SK-N-SH (cell line): ENCODE measurements at regions not wholly inside any gene's neighbourhood (a gene's known extent, or its start where the extent isn't known, plus 50 kb on each side); places are given as distances from the start of the nearest gene placed in this dataset.

Source experiments
- CTCF ChIA-PET: fragments of 300-600, 350-600 bp; formaldehyde crosslinking; extraction: SDS; loops from one replicate; lab custom pipeline; 2021; lab: Yijun Ruan, JAX
- POLR2A ChIA-PET: fragments of 350-600 bp; sonication (Branson Sonifier 250); formaldehyde crosslinking; extraction: SDS; loops from one replicate; lab custom pipeline; 2020; ENCODE audit warnings: antibody characterized with exemption, inconsistent platforms; lab: Yijun Ruan, JAX
- DNase-seq: peaks from one replicate; pipeline ENCODE4 v3.0.0; 2012
- H2AFZ ChIP-seq: fragments of 200-600 bp; sonication (generic); 2 replicates; pipeline ENCODE4 v1.8.1; 2016; ENCODE audit warnings: antibody characterized with exemption, mild to moderate bottlenecking, low read depth
- H3F3A ChIP-seq: fragments of 200-600 bp; sonication (generic); replicated peaks from 2 replicates; pipeline ENCODE3; 2016; ENCODE audit warnings: antibody characterized with exemption, mild to moderate bottlenecking; ENCODE audit not compliant: insufficient read depth
- H3K27ac ChIP-seq, 2 experiments: fragments of 200-500 bp in 1 of 2; fragments of 200-600 bp in 1 of 2; sonication (Bioruptor generic) in 1 of 2; sonication (generic), shearing (Covaris generic) in 1 of 2; 2 replicates each; pipeline versions ENCODE4 v1.5.1 to v1.6.1; 2014 to 2016; ENCODE audit warnings: low read depth in 2 of 2, inconsistent platforms in 1 of 2, low read length in 1 of 2, mild to moderate bottlenecking in 1 of 2, mixed read lengths in 1 of 2
- H3K27me3 ChIP-seq: fragments of 200-600 bp; sonication (generic), shearing (Covaris generic); 2 replicates; pipeline ENCODE4 v1.6.1; 2016; ENCODE audit warnings: mixed run types; ENCODE audit not compliant: insufficient read depth
- H3K36me3 ChIP-seq, 2 experiments: fragments of 200-500 bp in 1 of 2; fragments of 200-600 bp in 1 of 2; sonication (Bioruptor generic) in 1 of 2; sonication (generic) in 1 of 2; replicated peaks in 1 of 2; 2 replicates each; pipeline versions ENCODE3 to v1.5.1; 2014 to 2016; ENCODE audit warnings: low read length in 1 of 2, mild to moderate bottlenecking in 1 of 2; ENCODE audit not compliant: insufficient read depth in 2 of 2, control insufficient read depth in 1 of 2
- H3K4me1 ChIP-seq, 2 experiments: fragments of 200-500 bp in 1 of 2; fragments of 200-600 bp in 1 of 2; sonication (Bioruptor generic) in 1 of 2; sonication (generic), shearing (Covaris generic) in 1 of 2; 2 replicates each; pipeline versions ENCODE4 v1.5.1 to v1.6.1; 2014 to 2016; ENCODE audit warnings: low read depth in 1 of 2, low read length in 1 of 2, mixed run types in 1 of 2; ENCODE audit not compliant: insufficient read depth in 2 of 2, control insufficient read depth in 1 of 2
- H3K4me2 ChIP-seq: fragments of 200-600 bp; sonication (generic), shearing (Covaris generic); 2 replicates; pipeline ENCODE4 v1.6.1; 2017; ENCODE audit warnings: mixed run types
- H3K4me3 ChIP-seq, 2 experiments: fragments of 200-500 bp in 1 of 2; fragments of 200-600 bp in 1 of 2; sonication (Bioruptor generic) in 1 of 2; sonication (generic), shearing (Covaris generic) in 1 of 2; 2 replicates each; pipeline versions ENCODE4 v1.5.1 to v1.8.1; 2014 to 2016; ENCODE audit warnings: low read depth in 2 of 2, inconsistent platforms in 1 of 2, low read length in 1 of 2, mild to moderate bottlenecking in 1 of 2, mixed read lengths in 1 of 2, moderate library complexity in 1 of 2
- H3K79me2 ChIP-seq: fragments of 200-600 bp; sonication (generic); 2 replicates; pipeline ENCODE4 v1.8.1; 2017; ENCODE audit warnings: mild to moderate bottlenecking; ENCODE audit not compliant: insufficient read depth
- H3K9ac ChIP-seq: fragments of 200-600 bp; sonication (generic); 2 replicates; pipeline ENCODE4 v1.6.1; 2017; ENCODE audit warnings: mixed run types
- H3K9me2 ChIP-seq: fragments of 200-600 bp; sonication (generic); 2 replicates; pipeline ENCODE4 v1.6.1; 2017; ENCODE audit warnings: mixed run types
- H3K9me3 ChIP-seq: fragments of 200-600 bp; sonication (generic); 2 replicates; pipeline ENCODE4 v1.6.1; 2017; ENCODE audit warnings: mixed run types, mild to moderate bottlenecking, moderate library complexity
- H4K20me1 ChIP-seq: fragments of 200-600 bp; sonication (generic); 2 replicates; pipeline ENCODE4 v1.6.1; 2017; ENCODE audit warnings: mild to moderate bottlenecking, mixed run types; ENCODE audit not compliant: insufficient read depth
- CHD2 ChIP-seq: fragments of 150-350 bp; IDR thresholded peaks from 2 replicates; pipeline ENCODE4 v1.6.1; 2018; ENCODE audit warnings: low read length; ENCODE audit not compliant: partially characterized antibody
- ELF1 ChIP-seq: IDR thresholded peaks from 2 replicates; pipeline ENCODE4 v1.4.0; 2012
- FOXJ3 ChIP-seq: sonication (generic); formaldehyde crosslinking; IDR thresholded peaks from 2 replicates; pipeline ENCODE4 v1.5.1; 2020; ENCODE audit warnings: mild to moderate bottlenecking, missing genetic modification reagents
- FOXM1 ChIP-seq: IDR thresholded peaks from 2 replicates; pipeline ENCODE4 v1.4.0; 2012; ENCODE audit warnings: low read depth, mild to moderate bottlenecking
- GABPA ChIP-seq: IDR thresholded peaks from 2 replicates; pipeline ENCODE4 v1.4.0; 2012; ENCODE audit warnings: low read depth, mild to moderate bottlenecking
- JUND ChIP-seq: IDR thresholded peaks from 2 replicates; pipeline ENCODE4 v1.4.0; 2012
- MXI1 ChIP-seq: IDR thresholded peaks from 2 replicates; pipeline ENCODE4 v1.6.1; 2012; ENCODE audit warnings: mild to moderate bottlenecking, low read depth, low read length, improper control_type of control experiment
- NRF1 ChIP-seq: IDR thresholded peaks from 2 replicates; pipeline ENCODE4 v1.6.1; 2012; ENCODE audit warnings: low read depth, mild to moderate bottlenecking, low read length
- RAD21 ChIP-seq: IDR thresholded peaks from 2 replicates; pipeline ENCODE4 v1.6.1; 2012; ENCODE audit warnings: mild to moderate bottlenecking, low read length
- RFX5 ChIP-seq: IDR thresholded peaks from 2 replicates; pipeline ENCODE4 v1.6.1; 2012; ENCODE audit warnings: mild to moderate bottlenecking, improper control_type of control experiment, low read length
- RXRA ChIP-seq: IDR thresholded peaks from 2 replicates; pipeline ENCODE4 v1.4.0; 2012; ENCODE audit warnings: low read depth, mild to moderate bottlenecking, borderline replicate concordance
- SMC3 ChIP-seq: IDR thresholded peaks from 2 replicates; pipeline ENCODE4 v1.6.1; 2012; ENCODE audit warnings: low read depth, low read length, improper control_type of control experiment
- TEAD4 ChIP-seq: IDR thresholded peaks from 2 replicates; pipeline ENCODE4 v1.4.0; 2012; ENCODE audit warnings: mild to moderate bottlenecking, borderline replicate concordance; ENCODE audit not compliant: insufficient read depth
- WGBS: methylation state at CpG from one replicate; pipeline ENCODE4 v1.1.6; 2017; ENCODE audit warnings: low lambda C conversion rate; 5-methylcytosine and 5-hydroxymethylcytosine counted together
- TF ChIP-seq, protein P1 (sequence below): fragments of 150-350 bp; IDR thresholded peaks from 2 replicates; pipeline ENCODE4 v1.6.1; 2017; ENCODE audit warnings: antibody characterized with exemption, low read length, low read depth, borderline replicate concordance
- TF ChIP-seq, protein P2 (sequence below): IDR thresholded peaks from 2 replicates; pipeline ENCODE4 v1.4.0; 2012; ENCODE audit warnings: low read depth
- TF ChIP-seq, protein P3 (sequence below): fragments of 150-350 bp; IDR thresholded peaks from 2 replicates; pipeline ENCODE4 v1.6.1; 2016; ENCODE audit warnings: mild to moderate bottlenecking, low read depth, low read length
- TF ChIP-seq, protein P4 (sequence below): IDR thresholded peaks from 2 replicates; pipeline ENCODE4 v1.4.0; 2012; ENCODE audit warnings: low read depth, borderline replicate concordance

DNA sequence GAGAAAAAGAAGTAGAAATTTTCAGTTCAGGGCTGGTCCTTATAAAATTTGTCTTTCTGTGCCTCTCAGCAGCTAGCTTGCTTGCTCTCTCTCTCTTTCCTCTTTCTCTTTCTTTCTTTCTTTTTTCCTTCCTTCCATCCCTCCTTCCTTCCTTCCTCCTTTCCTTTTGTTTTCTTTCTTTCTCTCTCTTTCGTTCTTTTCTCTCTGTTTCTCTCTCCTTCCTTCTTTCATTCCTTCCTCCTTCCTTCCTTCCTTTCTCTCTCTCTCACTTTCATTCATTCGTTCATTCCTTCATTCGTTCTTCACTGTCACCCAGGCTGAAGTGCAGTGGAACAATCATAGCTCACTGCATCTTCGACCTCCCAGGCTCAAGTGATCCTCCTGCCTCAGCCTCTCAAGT lies 69.3 kb upstream of the CPOX start:
- Histone ChIP-seq H3K4me1 (no peaks in the 10 kb centered on the region), H3K27me3 (no peaks in the 10 kb centered on the region), H3K4me3 (no peak overlapping the region), H4K20me1 (no peaks in the 10 kb centered on the region), H2AFZ (no peak overlapping the region), H3K9ac (no peak overlapping the region), H3F3A (no peaks in the 10 kb centered on the region), H3K36me3 (no peaks in the 10 kb centered on the region), H3K9me2 (no peaks in the 10 kb centered on the region), H3K27ac (no peak overlapping the region), H3K9me3 (no peaks in the 10 kb centered on the region), H3K4me2 (no peak overlapping the region), H3K79me2 (no peaks in the 10 kb centered on the region)
- no peak for TF ChIP-seq FOXM1
- no peak for TF ChIP-seq TEAD4
- TF ChIP-seq, protein P1, sequence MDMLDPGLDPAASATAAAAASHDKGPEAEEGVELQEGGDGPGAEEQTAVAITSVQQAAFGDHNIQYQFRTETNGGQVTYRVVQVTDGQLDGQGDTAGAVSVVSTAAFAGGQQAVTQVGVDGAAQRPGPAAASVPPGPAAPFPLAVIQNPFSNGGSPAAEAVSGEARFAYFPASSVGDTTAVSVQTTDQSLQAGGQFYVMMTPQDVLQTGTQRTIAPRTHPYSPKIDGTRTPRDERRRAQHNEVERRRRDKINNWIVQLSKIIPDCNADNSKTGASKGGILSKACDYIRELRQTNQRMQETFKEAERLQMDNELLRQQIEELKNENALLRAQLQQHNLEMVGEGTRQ = no peak
- TF ChIP-seq RXRA = no peak
- no peak for DNase-seq
- POLR2A ChIA-PET = no interaction called here
- CTCF ChIA-PET = interaction anchor here (0.6 kb wide), 1 partner anchor 869 kb away, joined by 3 read pairs; no protein-coding TSS in a partner anchor
- WGBS = 46% methylated on average over 4 of the region's 4 CpGs

DNA sequence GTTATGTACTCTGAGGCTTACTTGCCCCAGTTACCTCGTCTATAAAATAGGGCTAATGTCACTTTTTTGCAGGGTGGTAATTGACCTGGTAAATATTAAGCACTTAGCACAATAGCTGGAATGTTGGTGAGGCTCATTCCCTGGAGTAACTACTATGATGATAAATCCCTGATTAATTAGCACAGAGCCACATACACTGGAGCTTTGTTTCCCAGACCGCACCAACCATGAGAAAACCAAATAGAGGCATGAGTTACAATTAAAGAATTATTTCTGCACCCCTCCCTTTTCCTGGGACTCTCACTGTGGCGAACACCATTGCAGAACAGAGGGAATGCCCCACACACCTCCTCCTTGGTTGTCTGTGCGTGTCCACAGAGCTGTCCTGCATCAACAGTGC lies 76.6 kb upstream of the CPOX start:
- Histone ChIP-seq H3K27ac (no peak overlapping the region), H3K36me3 (no peaks in the 10 kb centered on the region), H3K9ac (no peak overlapping the region), H3K9me2 (no peaks in the 10 kb centered on the region), H3K79me2 (no peaks in the 10 kb centered on the region), H3K4me3 (no peak overlapping the region), H3K9me3 (no peaks in the 10 kb centered on the region), H3F3A (no peaks in the 10 kb centered on the region), H4K20me1 (no peaks in the 10 kb centered on the region), H3K27me3 (no peaks in the 10 kb centered on the region), H3K4me2 (no peak overlapping the region), H2AFZ (no peak overlapping the region), H3K4me1 (no peaks in the 10 kb centered on the region)
- WGBS = 68% methylated on average over 4 of the region's 4 CpGs
- POLR2A ChIA-PET = no interaction called here
- no peak for DNase-seq
- TF ChIP-seq GABPA (no peak), CHD2 (no peak), JUND (no peak), NRF1 (no peak), TEAD4 (no peak)
- TF ChIP-seq, protein P1 = no peak
- CTCF ChIA-PET = interaction anchor here (1.0 kb wide), 1 partner anchor 324 kb away, joined by 3 read pairs; no protein-coding TSS in a partner anchor

DNA sequence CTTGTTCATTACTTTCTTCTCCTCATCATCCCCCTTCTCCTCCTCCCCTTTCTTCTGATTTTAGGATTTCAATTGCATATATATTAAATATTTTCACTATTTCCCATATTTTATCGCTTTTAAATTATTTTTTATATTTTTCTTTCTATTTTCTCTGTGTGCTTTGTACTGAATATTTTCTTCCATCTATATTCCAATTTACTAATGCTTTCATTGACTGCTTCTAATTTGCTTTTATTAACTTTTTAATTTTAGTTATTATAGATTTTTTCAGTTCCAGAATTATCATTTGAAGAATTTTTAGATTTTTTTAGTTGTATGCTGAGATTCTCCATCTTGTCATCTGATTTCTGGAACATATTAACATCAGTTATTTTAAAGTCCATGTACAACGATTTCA lies 83.2 kb upstream of the ST3GAL6 start:
- H3F3A ChIP-seq = no peaks in the 10 kb centered on the region
- H3K27me3 ChIP-seq = no peaks in the 10 kb centered on the region
- H3K4me3 ChIP-seq = no peak overlapping the region
- H3K9ac ChIP-seq = no peak overlapping the region
- H4K20me1 ChIP-seq = no peaks in the 10 kb centered on the region
- H3K4me1 ChIP-seq = no peaks in the 10 kb centered on the region
- no peak overlapping the region for H2AFZ ChIP-seq
- CTCF ChIA-PET = no interaction called here
- peaks cover 7% of the 10 kb centered on the region; the same call in 1 of the 2 replicates for H3K9me3 ChIP-seq
- WGBS = 55% methylated on average over 2 of the region's 2 CpGs
- no peak overlapping the region for H3K4me2 ChIP-seq
- no peak for DNase-seq
- H3K9me2 ChIP-seq = no peaks in the 10 kb centered on the region
- H3K79me2 ChIP-seq = no peaks in the 10 kb centered on the region
- H3K36me3 ChIP-seq = no peaks in the 10 kb centered on the region
- POLR2A ChIA-PET = no interaction called here
- no peak overlapping the region for H3K27ac ChIP-seq
- no peak for TF ChIP-seq RFX5
- TF ChIP-seq ELF1 = no peak
- TF ChIP-seq, protein P2, sequence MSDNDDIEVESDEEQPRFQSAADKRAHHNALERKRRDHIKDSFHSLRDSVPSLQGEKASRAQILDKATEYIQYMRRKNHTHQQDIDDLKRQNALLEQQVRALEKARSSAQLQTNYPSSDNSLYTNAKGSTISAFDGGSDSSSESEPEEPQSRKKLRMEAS = no peak
- no peak for TF ChIP-seq MXI1
- no peak for TF ChIP-seq CHD2
- TF ChIP-seq, protein P3, sequence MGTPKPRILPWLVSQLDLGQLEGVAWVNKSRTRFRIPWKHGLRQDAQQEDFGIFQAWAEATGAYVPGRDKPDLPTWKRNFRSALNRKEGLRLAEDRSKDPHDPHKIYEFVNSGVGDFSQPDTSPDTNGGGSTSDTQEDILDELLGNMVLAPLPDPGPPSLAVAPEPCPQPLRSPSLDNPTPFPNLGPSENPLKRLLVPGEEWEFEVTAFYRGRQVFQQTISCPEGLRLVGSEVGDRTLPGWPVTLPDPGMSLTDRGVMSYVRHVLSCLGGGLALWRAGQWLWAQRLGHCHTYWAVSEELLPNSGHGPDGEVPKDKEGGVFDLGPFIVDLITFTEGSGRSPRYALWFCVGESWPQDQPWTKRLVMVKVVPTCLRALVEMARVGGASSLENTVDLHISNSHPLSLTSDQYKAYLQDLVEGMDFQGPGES = no peak
- TF ChIP-seq, protein P4, sequence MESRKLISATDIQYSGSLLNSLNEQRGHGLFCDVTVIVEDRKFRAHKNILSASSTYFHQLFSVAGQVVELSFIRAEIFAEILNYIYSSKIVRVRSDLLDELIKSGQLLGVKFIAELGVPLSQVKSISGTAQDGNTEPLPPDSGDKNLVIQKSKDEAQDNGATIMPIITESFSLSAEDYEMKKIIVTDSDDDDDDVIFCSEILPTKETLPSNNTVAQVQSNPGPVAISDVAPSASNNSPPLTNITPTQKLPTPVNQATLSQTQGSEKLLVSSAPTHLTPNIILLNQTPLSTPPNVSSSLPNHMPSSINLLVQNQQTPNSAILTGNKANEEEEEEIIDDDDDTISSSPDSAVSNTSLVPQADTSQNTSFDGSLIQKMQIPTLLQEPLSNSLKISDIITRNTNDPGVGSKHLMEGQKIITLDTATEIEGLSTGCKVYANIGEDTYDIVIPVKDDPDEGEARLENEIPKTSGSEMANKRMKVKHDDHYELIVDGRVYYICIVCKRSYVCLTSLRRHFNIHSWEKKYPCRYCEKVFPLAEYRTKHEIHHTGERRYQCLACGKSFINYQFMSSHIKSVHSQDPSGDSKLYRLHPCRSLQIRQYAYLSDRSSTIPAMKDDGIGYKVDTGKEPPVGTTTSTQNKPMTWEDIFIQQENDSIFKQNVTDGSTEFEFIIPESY = no peak
- no peak for TF ChIP-seq FOXJ3 (CRISPR knock-in tag)
- TF ChIP-seq JUND = no peak
- TF ChIP-seq RAD21 = no peak
- no peak for TF ChIP-seq SMC3
- TF ChIP-seq TEAD4 = no peak
